GM19023 (cell line): ENCODE measurements at regions not wholly inside any gene's neighbourhood (a gene's known extent, or its start where the extent isn't known, plus 50 kb on each side); places are given as distances from the start of the nearest gene placed in this dataset.
"Not testable (repeated sequence)": the region's sequence is repeated elsewhere in the genome, so short reads cannot be mapped to it uniquely, and the experiment has no call there.

Experiments
- ATAC-seq: cut with Tn5 transposase; IDR thresholded peaks from one replicate; pipeline ENCODE4 v1.9.1; 2021; ENCODE audit warnings: mild to moderate bottlenecking, moderate library complexity; ENCODE audit not compliant: unreplicated experiment

- no peak for ATAC-seq
Measured at GRCh38 chr11:121907379-121907778, 208.6 kb downstream of the BLID start.

DNA sequence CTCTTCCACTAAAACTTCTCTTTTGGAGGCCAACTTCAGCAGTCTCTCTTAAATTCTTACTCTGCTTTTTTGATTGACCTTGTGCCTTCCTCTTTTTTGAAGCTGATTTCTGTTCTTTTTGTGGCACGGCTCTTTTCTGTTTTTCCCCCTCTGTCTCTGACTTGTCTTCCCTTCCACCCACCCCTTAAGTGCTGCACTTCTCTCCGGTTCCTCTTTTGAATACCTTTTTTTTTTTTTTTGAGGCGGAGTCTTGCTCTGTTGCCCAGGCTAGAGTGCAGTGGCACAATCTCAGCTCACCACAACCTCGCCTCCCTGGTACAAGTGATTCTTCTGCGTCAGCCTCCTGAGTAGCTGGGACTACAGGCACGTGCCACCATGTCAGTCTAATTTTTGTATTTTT, 211.9 kb downstream of the BLID start:
- no peak for ATAC-seq

- ATAC-seq = no peak
Measured at GRCh38 chr11:121901886-121902285, 214.1 kb downstream of the BLID start.

GRCh38 chr11:121901417-121901816, 214.6 kb downstream of the BLID start:
- not testable (repeated sequence) for ATAC-seq

- ATAC-seq = no peak
Measured at GRCh38 chr11:121899520-121899919, 216.5 kb downstream of the BLID start.

DNA sequence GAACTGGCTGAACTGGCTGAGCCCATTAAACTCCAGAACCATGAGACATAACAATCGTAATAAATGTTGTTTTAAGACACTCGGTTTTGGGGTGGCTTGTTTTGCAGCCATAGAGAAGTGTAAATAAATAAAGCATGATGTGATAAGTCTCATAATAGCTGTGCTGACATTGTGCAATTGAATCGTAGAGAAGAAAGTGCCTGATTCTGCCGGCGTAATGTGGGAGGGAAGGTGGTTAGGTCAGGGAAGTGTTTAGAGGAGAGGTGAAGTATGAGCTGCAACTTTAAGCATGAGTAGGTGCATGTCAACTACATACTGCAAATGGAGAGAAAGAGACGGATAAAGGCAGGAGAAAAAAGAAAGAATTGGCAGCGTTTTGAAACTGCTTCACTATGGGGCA, 217.1 kb downstream of the BLID start:
- no peak for ATAC-seq

DNA sequence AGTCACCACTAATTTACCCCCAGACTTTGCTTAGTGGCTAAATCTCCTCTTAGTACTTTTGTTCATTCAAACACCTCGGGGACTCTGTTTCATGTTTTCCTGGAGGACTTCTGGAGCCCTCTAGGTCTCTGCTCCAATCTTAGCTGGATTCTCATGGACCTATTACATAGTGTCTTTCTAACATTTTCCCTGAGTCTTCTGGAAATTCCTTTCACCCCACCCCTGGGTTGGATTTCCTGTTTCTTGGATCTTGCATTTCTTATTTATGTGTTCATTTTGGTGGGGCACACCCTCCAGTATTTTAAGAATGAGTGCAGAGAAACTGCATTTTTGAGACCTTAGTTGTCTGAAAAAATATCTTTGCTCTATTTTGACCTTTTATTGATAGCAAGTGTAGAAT, 220.1 kb downstream of the BLID start:
- ATAC-seq = no peak

GRCh38 chr11:121894581-121894980, 221.4 kb downstream of the BLID start:
- ATAC-seq = no peak

GRCh38 chr11:121892863-121893262, 223.2 kb downstream of the BLID start:
- no peak for ATAC-seq

DNA sequence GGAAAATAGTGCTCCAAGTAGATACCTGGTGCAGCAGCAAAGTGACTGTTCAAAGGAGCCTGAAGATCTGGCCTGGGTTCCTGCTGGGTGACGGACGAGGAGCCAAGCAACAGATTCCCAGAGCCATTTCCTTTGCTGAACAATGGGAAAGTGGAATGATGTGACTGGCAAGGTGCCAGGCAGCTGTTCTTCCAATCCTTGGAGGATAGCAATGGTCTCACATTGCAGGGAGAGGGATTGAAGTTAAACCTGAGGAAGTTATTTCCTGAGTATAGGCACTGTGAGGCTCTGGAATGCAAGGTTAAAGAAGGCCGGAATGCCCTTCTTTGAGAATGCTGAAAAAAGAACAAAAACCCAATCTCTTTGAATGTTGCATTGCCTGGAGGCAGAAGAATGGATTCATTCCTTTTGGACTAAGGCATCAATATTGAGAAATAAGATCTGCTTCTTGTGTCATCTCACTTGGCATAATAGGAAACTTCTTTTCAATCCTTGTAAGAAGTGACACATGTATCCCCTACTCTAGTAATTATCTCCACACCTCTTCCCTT, 223.8 kb downstream of the BLID start:
- no peak for ATAC-seq

GRCh38 chr11:121890946-121891515, 225.0 kb downstream of the BLID start:
- no peak for ATAC-seq

GRCh38 chr11:121890377-121890776, 225.6 kb downstream of the BLID start:
- ATAC-seq = no peak

- ATAC-seq = no peak
Measured at GRCh38 chr11:121889931-121890330, 226.1 kb downstream of the BLID start.

DNA sequence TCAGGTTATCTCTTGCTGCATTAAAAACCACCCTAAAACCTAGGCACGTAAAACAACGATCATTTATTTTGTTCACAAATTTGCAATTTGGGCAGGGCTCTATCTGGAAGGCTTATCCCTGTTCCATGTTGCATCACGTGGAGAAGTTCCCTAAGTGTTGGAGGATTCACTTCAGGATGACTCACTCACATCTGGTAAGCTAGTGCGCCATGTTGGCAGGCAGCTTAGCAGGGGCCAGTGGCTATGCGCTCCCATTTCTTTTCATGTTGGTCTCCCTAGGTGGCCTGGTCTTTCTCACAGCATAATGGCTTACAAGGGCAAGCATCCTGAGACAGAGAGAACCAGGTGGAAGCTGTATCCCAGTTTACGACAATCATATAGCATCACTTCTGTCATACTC, 226.8 kb downstream of the BLID start:
- no peak for ATAC-seq

DNA sequence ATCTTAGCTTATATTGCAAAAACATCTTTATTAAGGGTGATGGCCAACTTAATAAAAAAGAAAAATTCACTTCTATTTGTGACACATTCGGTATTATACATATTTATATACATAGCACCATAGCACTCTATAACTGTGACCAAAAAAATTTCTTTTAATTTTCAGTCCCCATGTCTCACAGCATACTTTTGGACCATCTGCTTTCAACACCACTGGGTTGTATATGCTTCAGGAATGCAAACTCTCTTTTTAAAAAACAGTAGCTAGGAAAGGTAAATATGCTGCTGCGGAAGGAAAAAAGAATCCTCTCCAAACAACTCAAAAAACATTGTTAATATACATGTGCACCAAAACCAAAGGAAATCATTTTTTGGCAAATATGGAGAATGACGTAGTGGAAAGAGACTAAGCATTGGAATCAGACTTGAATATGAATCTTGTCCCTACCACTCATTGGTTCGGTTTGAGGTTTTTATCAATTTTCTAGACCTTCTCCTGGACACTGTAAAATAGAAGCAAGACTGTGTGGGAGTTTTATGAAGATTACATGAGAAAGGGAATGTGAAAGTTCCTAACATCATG, 227.9 kb downstream of the BLID start:
- no peak for ATAC-seq

- no peak for ATAC-seq
Measured at GRCh38 chr11:121887569-121887968, 228.4 kb downstream of the BLID start.

DNA sequence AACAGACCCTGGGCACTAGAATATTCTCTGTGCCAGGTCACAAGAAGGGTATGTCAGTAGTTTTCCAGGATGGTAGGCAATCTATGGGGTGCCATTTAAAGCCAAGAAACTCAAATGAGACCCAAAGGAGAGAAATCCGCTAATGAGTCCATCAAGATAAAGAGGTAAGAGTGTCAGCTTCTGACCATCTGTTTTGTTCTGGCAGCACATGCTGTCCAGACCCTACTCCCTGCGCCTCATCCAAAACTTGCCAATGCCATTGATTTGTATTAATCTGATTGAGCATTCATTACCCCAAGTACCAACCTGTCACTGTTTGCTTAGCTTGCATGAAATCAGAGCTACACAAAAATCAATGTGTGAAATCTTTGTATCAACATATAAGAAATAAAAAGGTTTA, 229.0 kb downstream of the BLID start:
- ATAC-seq = no peak

- ATAC-seq = no peak
Measured at GRCh38 chr11:121886005-121886734, 229.8 kb downstream of the BLID start.

- ATAC-seq = no peak
Measured at GRCh38 chr11:121884626-121885025, 231.4 kb downstream of the BLID start.

DNA sequence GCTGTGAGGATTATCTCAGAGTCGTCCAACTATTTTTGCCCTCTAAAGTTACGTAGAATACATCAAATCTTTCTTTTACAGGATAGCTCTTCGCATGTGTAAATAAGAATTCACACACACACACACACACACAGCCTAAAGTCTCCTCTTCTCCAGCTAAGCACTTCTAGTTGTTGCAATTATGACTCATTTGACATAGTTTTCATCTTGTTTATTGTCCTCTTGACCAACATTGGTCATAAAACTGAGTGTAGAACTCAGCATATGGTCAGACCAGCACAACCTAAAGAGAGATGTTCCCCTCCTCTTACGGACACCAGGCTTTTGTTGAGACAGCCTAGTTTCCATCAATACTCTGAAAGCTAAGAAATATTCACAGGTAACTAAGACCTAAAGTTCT, 234.2 kb downstream of the BLID start:
- ATAC-seq = no peak

DNA sequence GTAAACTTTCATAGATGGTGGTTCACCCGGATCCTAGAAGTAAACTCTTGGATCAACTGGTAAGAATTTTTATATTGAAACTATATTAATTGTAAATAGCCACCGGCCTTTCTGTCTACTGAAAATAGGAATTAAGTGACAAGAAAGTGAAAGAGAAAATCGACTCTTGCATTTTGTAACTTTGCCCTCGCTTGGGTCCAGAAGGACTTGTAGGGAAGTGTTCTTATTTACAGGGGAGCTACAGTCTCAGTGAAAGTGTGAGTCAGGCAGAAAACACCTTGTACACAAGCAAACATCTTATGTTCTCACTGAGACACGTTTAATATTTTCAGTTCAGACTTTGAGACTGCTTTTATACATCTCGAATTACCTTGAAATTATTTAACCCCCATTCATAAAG, 238.9 kb downstream of the BLID start:
- ATAC-seq = no peak

DNA sequence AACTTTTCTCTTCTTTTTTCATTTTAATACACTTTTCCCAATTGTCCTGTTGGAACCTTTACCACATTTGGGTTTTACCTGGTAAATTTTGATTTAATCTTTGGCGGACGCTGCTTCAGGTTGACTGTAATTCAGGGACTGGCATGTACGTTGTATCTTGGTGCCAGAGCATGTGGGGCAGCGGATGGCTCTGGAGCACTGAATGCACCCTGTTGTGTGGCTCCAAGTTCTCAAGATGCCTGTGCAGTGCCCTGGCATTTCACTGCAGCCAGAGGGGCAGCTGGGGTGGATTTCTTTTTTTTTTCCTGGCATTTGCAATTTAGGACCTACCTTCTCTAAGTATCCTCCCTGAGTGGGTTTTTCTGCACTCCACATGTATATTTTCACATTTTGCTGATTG, 242.2 kb downstream of the BLID start:
- no peak for ATAC-seq
